H1 (cell line): ENCODE measurements at regions not wholly inside any gene's neighbourhood (a gene's known extent, or its start where the extent isn't known, plus 50 kb on each side); places are given as distances from the start of the nearest gene placed in this dataset.

Experiments
- CTCF ChIA-PET: fragments of 300-600 bp; sonication (Branson Sonifier 250); formaldehyde crosslinking; loops from one replicate; lab custom pipeline; 2021; ENCODE audit not compliant: partially characterized antibody; lab: Charles Lee
- POLR2A ChIA-PET: fragments of 300-600 bp; sonication (Branson Sonifier 250); formaldehyde crosslinking; loops from one replicate; lab custom pipeline; 2021; ENCODE audit warnings: inconsistent platforms; ENCODE audit not compliant: partially characterized antibody; lab: Charles Lee
- DNase-seq, 2 experiments: peaks; one replicate each; pipeline versions ENCODE4 v3.0.0 to v3.0.0-alpha.2; 2010 to 2022; ENCODE audit warnings: low spot score in 2 of 2, low read depth in 1 of 2, mixed read lengths in 1 of 2
- FAIRE-seq: peaks from 2 replicates; lab custom pipeline; 2011; peaks lifted over from hg19 to GRCh38; lab: Jason Lieb, UNC
- H2AFZ ChIP-seq: 2 replicates; pipeline ENCODE4 v1.8.1; 2012; ENCODE audit warnings: low read length, inconsistent platforms
- H2AK5ac ChIP-seq: 2 replicates; pipeline ENCODE4 v1.6.1; 2013; ENCODE audit warnings: low read depth, low read length
- H2BK120ac ChIP-seq: replicated peaks from 2 replicates; pipeline ENCODE3; 2013; ENCODE audit warnings: low read depth, low read length, inconsistent platforms
- H2BK12ac ChIP-seq: 2 replicates; pipeline ENCODE4 v1.6.1; 2013; ENCODE audit warnings: low read depth, low read length
- H2BK15ac ChIP-seq: 2 replicates; pipeline ENCODE4 v1.6.1; 2013; ENCODE audit warnings: low read length
- H2BK20ac ChIP-seq: 2 replicates; pipeline ENCODE4 v1.6.1; 2013; ENCODE audit warnings: low read length
- H2BK5ac ChIP-seq: 2 replicates; pipeline ENCODE4 v1.6.1; 2013; ENCODE audit warnings: low read depth, low read length
- H3K14ac ChIP-seq: 2 replicates; pipeline ENCODE4 v1.6.1; 2013; ENCODE audit warnings: inconsistent platforms; ENCODE audit not compliant: insufficient read length
- H3K18ac ChIP-seq: 2 replicates; pipeline ENCODE4 v1.6.1; 2013; ENCODE audit warnings: low read length; ENCODE audit errors: extremely low read depth
- H3K23ac ChIP-seq: 2 replicates; pipeline ENCODE4 v1.6.1; 2013; ENCODE audit warnings: inconsistent platforms; ENCODE audit not compliant: insufficient read length
- H3K23me2 ChIP-seq: 2 replicates; pipeline ENCODE4 v1.6.1; 2013; ENCODE audit warnings: low read depth, low read length
- H3K27ac ChIP-seq: 2 replicates; pipeline ENCODE4 v1.6.1; 2011; ENCODE audit warnings: low read depth, low read length, inconsistent platforms
- H3K27me3 ChIP-seq, 4 experiments: replicated peaks in 1 of 4; 1 replicate in 1 of 4; 2 replicates in 3 of 4; pipeline versions ENCODE4 v1.6.1 to v1.8.1; 2011 to 2013; ENCODE audit warnings: low read length in 3 of 4, mild to moderate bottlenecking in 3 of 4, inconsistent platforms in 2 of 4, mixed read lengths in 2 of 4, moderate library complexity in 1 of 4; ENCODE audit not compliant: control insufficient read depth in 3 of 4, insufficient read depth in 3 of 4; ENCODE audit errors: extremely low read depth in 1 of 4
- H3K36me3 ChIP-seq, 4 experiments: 2 replicates each; pipeline versions ENCODE4 v1.6.1 to v1.8.1; 2011 to 2013; ENCODE audit warnings: mild to moderate bottlenecking in 4 of 4, low read length in 3 of 4, moderate library complexity in 2 of 4, control low read depth in 1 of 4, inconsistent platforms in 1 of 4; ENCODE audit not compliant: insufficient read depth in 4 of 4, control insufficient read depth in 2 of 4
- H3K4ac ChIP-seq: replicated peaks from 2 replicates; pipeline ENCODE3; 2013; ENCODE audit warnings: low read length, low read depth, mixed read lengths, inconsistent platforms; ENCODE audit not compliant: insufficient read length
- H3K4me1 ChIP-seq, 4 experiments: replicated peaks in 1 of 4; 1 replicate in 1 of 4; 2 replicates in 3 of 4; pipeline versions ENCODE4 v1.6.1 to v1.8.1; 2011 to 2013; ENCODE audit warnings: low read length in 3 of 4, inconsistent platforms in 2 of 4, mixed read lengths in 1 of 4; ENCODE audit not compliant: insufficient read depth in 4 of 4, control insufficient read depth in 3 of 4
- H3K4me2 ChIP-seq, 2 experiments: 2 replicates each; pipeline versions ENCODE4 v1.6.1 to v1.8.1; 2011 to 2013; ENCODE audit warnings: low read depth in 2 of 2, low read length in 2 of 2, control low read depth in 1 of 2, inconsistent platforms in 1 of 2, mild to moderate bottlenecking in 1 of 2; ENCODE audit not compliant: insufficient read depth in 1 of 2
- H3K4me3 ChIP-seq, 4 experiments: fragments of 200-600, 300-600 bp in 1 of 4; sonication (generic), shearing (Covaris generic), sonication (Bioruptor Twin) in 1 of 4; 2 replicates each; pipeline versions ENCODE4 v1.5.1 to v1.8.1; 2011 to 2016; ENCODE audit warnings: low read length in 4 of 4, low read depth in 3 of 4, control low read depth in 2 of 4, inconsistent platforms in 2 of 4, mild to moderate bottlenecking in 2 of 4, mixed read lengths in 1 of 4, moderate library complexity in 1 of 4; ENCODE audit not compliant: insufficient read depth in 2 of 4; ENCODE audit errors: extremely low read depth in 1 of 4
- H3K56ac ChIP-seq: replicated peaks from 2 replicates; pipeline ENCODE3; 2013; ENCODE audit warnings: low read depth, mild to moderate bottlenecking, mixed read lengths, low read length, inconsistent platforms; ENCODE audit not compliant: insufficient read length
- H3K79me1 ChIP-seq: 2 replicates; pipeline ENCODE4 v1.6.1; 2013; ENCODE audit warnings: low read depth, low read length, control low read depth
- H3K79me2 ChIP-seq, 2 experiments: 2 replicates each; pipeline versions ENCODE4 v1.6.1 to v1.8.1; 2012 to 2013; ENCODE audit warnings: low read length in 2 of 2, mild to moderate bottlenecking in 2 of 2, inconsistent platforms in 1 of 2; ENCODE audit not compliant: insufficient read depth in 2 of 2, control insufficient read depth in 1 of 2
- H3K9ac ChIP-seq, 4 experiments: replicated peaks in 1 of 4; 1 replicate in 1 of 4; 2 replicates in 3 of 4; pipeline versions ENCODE4 v1.6.1 to v1.8.1; 2011 to 2013; ENCODE audit warnings: low read depth in 3 of 4, low read length in 3 of 4, control low read depth in 2 of 4, mild to moderate bottlenecking in 2 of 4, moderate library complexity in 2 of 4, inconsistent platforms in 1 of 4; ENCODE audit errors: extremely low read depth in 1 of 4
- H3K9me3 ChIP-seq, 2 experiments: 2 replicates each; pipeline versions ENCODE4 v1.6.1 to v1.8.1; 2012 to 2013; ENCODE audit warnings: mild to moderate bottlenecking in 2 of 2, moderate library complexity in 2 of 2, control low read depth in 1 of 2, inconsistent platforms in 1 of 2, low read depth in 1 of 2, low read length in 1 of 2, mixed read lengths in 1 of 2; ENCODE audit not compliant: insufficient read depth in 2 of 2
- H4K20me1 ChIP-seq, 2 experiments: replicated peaks in 1 of 2; 2 replicates each; pipeline versions ENCODE3 to v1.8.1; 2011 to 2013; ENCODE audit warnings: inconsistent platforms in 2 of 2, low read length in 2 of 2, mild to moderate bottlenecking in 1 of 2; ENCODE audit not compliant: insufficient read depth in 2 of 2, control insufficient read depth in 1 of 2
- H4K5ac ChIP-seq: 2 replicates; pipeline ENCODE4 v1.6.1; 2013; ENCODE audit warnings: low read length, low read depth, mixed read lengths, inconsistent platforms; ENCODE audit not compliant: insufficient read length
- H4K8ac ChIP-seq: 2 replicates; pipeline ENCODE4 v1.8.0; 2013; ENCODE audit warnings: mild to moderate bottlenecking, moderate library complexity, low read length, inconsistent platforms; ENCODE audit not compliant: insufficient read depth; ENCODE audit errors: extremely low read depth
- H4K91ac ChIP-seq: replicated peaks from 2 replicates; pipeline ENCODE3; 2013; ENCODE audit warnings: low read length, mixed read lengths, inconsistent platforms; ENCODE audit not compliant: insufficient read length
- BRCA1 ChIP-seq: IDR thresholded peaks from 2 replicates; pipeline ENCODE4 v1.6.1; 2012; ENCODE audit warnings: low read depth, low read length, improper control_type of control experiment
- CBX8 ChIP-seq: fragments of 300-800, 300-1000 bp; sonication (generic); IDR thresholded peaks from 2 replicates; pipeline ENCODE4 v1.7.1; 2016; ENCODE audit warnings: low read depth, low read length, borderline replicate concordance
- CHD1 ChIP-seq: IDR thresholded peaks from 2 replicates; pipeline ENCODE4 v1.6.1; 2012; ENCODE audit warnings: low read depth, low read length, improper control_type of control experiment
- CHD2 ChIP-seq: IDR thresholded peaks from 2 replicates; pipeline ENCODE4 v1.6.1; 2012; ENCODE audit warnings: low read length, improper control_type of control experiment
- CTCF ChIP-seq, 3 experiments: IDR thresholded peaks; 1 replicate in 2 of 3; 2 replicates in 1 of 3; pipeline versions ENCODE4 v1.5.1 to v1.6.1; 2011; ENCODE audit warnings: low read length in 3 of 3, mild to moderate bottlenecking in 3 of 3, inconsistent platforms in 2 of 3, low read depth in 1 of 3, moderate library complexity in 1 of 3; ENCODE audit not compliant: insufficient read depth in 1 of 3; ENCODE audit errors: control extremely low read depth in 1 of 3
- RXRA ChIP-seq: IDR thresholded peaks from 2 replicates; pipeline ENCODE4 v1.6.1; 2011; ENCODE audit warnings: low read depth, mild to moderate bottlenecking, low read length, moderate library complexity; ENCODE audit not compliant: insufficient read depth
- SAP30 ChIP-seq: fragments of 300-600 bp; sonication (generic); IDR thresholded peaks from 2 replicates; pipeline ENCODE4 v1.7.1; 2012; ENCODE audit warnings: low read length, moderate library complexity, mild to moderate bottlenecking, inconsistent platforms; ENCODE audit not compliant: insufficient read depth, insufficient replicate concordance
- SP4 ChIP-seq: IDR thresholded peaks from 2 replicates; pipeline ENCODE4 v1.6.1; 2012; ENCODE audit warnings: low read length, inconsistent platforms
- TCF12 ChIP-seq: IDR thresholded peaks from 2 replicates; pipeline ENCODE4 v1.6.1; 2011; ENCODE audit warnings: low read depth, mild to moderate bottlenecking, low read length
- USF2 ChIP-seq: IDR thresholded peaks from 2 replicates; pipeline ENCODE4 v1.6.1; 2011; ENCODE audit warnings: low read length, improper control_type of control experiment
- WGBS, 2 experiments: shearing (Covaris generic) in 1 of 2; methylation state at CpG; one replicate each; pipeline versions ENCODE4 v1.1.6 to v1.1.7; 2013 to 2015; ENCODE audit warnings: low lambda C conversion rate in 2 of 2, mixed read lengths in 2 of 2, inconsistent platforms in 1 of 2, low coverage in 1 of 2, missing lambda C conversion rate in 1 of 2; ENCODE audit not compliant: insufficient replicate concordance in 2 of 2, insufficient coverage in 1 of 2, insufficient read length in 1 of 2; ENCODE audit errors: extremely low coverage in 1 of 2, missing lambda C conversion rate in 1 of 2; 5-methylcytosine and 5-hydroxymethylcytosine counted together
- TF ChIP-seq, protein P1 (sequence below): IDR thresholded peaks from 2 replicates; pipeline ENCODE4 v1.6.1; 2012; ENCODE audit warnings: inconsistent platforms

- 88% methylated on average over 5 of the region's 5 CpGs; no CpG with 5 or more reads in 1 of the 2 experiments for WGBS, 2 experiments
- POLR2A ChIA-PET = no interaction called here
- no peak overlapping the region for H3K27ac ChIP-seq
- no peak overlapping the region for H3K4me2 ChIP-seq
- H3K79me2 ChIP-seq = no peaks in the 10 kb centered on the region
- no peak overlapping the region for H4K5ac ChIP-seq
- no peaks in the 10 kb centered on the region for H3K23me2 ChIP-seq
- no peak overlapping the region for H3K18ac ChIP-seq
- H2BK20ac ChIP-seq = no peak overlapping the region
- H2BK120ac ChIP-seq = no peak overlapping the region
- FAIRE-seq = no peak
- H4K20me1 ChIP-seq = no peaks in the 10 kb centered on the region
- H3K36me3 ChIP-seq = no peaks in the 10 kb centered on the region
- H3K4me1 ChIP-seq = peaks cover 0 to 4% (median 0%) of the 10 kb centered on the region in 4 experiments; a peak in 1 of 7 replicates
- no peak overlapping the region for H2BK5ac ChIP-seq
- H3K79me1 ChIP-seq = no peaks in the 10 kb centered on the region
- H4K91ac ChIP-seq = no peak overlapping the region
- H3K27me3 ChIP-seq = no peaks in the 10 kb centered on the region
- no peak overlapping the region for H2BK15ac ChIP-seq
- H3K9me3 ChIP-seq = peaks cover 2 to 6% of the 10 kb centered on the region in 2 experiments; a peak in 1 of 4 replicates
- no peak overlapping the region for H2AK5ac ChIP-seq
- no peak for DNase-seq
- no peak overlapping the region for H4K8ac ChIP-seq
- no peak overlapping the region for H3K4me3 ChIP-seq
- CTCF ChIA-PET = interaction anchor here (0.8 to 1.1 kb wide), 2 partner anchors 16 to 340 kb away, joined by 3 read pairs; no protein-coding TSS in a partner anchor
- H2BK12ac ChIP-seq = no peak overlapping the region
- H3K14ac ChIP-seq = no peak overlapping the region
- H3K23ac ChIP-seq = no peak overlapping the region
- no peak overlapping the region for H3K56ac ChIP-seq
- H3K4ac ChIP-seq = no peak overlapping the region
- no peak overlapping the region for H3K9ac ChIP-seq
- no peak overlapping the region for H2AFZ ChIP-seq
- TF ChIP-seq CHD1 = no peak
- TF ChIP-seq CHD2 = no peak
- no peak for TF ChIP-seq BRCA1
- no peak for TF ChIP-seq CBX8
- TF ChIP-seq SP4 = no peak
- no peak for TF ChIP-seq RXRA
- TF ChIP-seq CTCF (IDR thresholded peaks at IDR 0.05; ENCODE audit: control extremely low read depth in 1 of 3, insufficient read depth in 1 of 3, low read depth in 1 of 3, low read length in 3 of 3) = no peak
- TF ChIP-seq, protein P1, sequence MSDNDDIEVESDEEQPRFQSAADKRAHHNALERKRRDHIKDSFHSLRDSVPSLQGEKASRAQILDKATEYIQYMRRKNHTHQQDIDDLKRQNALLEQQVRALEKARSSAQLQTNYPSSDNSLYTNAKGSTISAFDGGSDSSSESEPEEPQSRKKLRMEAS = no peak
- no peak for TF ChIP-seq TCF12
- no peak for TF ChIP-seq USF2
- no peak for TF ChIP-seq SAP30
These were observed 319.2 kb downstream of the DRD1 start for GRCh38 chr5:175124821-175125220.
